Fibroblast of skin of right biceps (primary cell): ENCODE measurements at regions not wholly inside any gene's neighbourhood (a gene's known extent, or its start where the extent isn't known, plus 50 kb on each side); places are given as distances from the start of the nearest gene placed in this dataset.
"Not testable (repeated sequence)": the region's sequence is repeated elsewhere in the genome, so short reads cannot be mapped to it uniquely, and the experiment has no call there.

Experiments
- DNase-seq: peaks from one replicate; pipeline ENCODE4 v3.0.0-alpha.2; 2013

DNA sequence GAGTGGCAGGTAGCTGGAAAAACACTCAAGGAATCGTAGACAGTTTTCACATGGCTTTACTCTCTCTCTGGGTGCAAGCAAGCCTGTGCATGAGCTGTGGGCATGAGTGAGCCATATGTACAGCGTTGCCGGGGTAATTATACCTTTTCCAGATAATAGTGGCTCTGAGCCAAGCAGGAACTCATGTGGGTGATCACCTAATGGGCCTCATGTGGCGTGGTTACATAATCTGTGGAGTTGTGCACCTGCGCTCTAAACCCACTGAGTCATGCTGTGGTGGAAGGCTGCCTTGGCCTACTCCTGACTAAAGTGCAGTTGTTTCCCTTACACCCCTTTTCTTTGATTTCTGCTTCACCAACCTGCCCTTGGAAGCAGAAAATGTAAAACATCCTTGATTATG lies 1564.5 kb upstream of the PCDH10 start:
- DNase-seq: no peak

DNA sequence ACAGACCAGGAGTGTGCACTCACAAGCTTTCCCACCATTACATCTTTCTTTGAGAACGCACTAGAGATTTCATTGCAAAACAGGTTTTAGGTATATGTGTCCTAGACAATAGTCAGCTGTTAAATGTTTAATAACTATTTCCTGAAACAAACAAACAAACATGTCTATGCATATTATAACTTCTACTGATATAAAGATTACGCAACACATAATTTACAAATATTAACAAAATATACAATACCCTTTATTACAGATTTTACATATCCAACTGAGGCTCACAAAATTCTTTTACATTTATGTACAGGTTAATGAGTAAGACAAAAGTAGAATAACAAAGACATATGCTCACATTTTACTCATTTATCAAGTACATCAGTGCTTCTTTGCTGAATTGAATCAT lies 1554.0 kb upstream of the PCDH10 start:
- no peak for DNase-seq

DNA sequence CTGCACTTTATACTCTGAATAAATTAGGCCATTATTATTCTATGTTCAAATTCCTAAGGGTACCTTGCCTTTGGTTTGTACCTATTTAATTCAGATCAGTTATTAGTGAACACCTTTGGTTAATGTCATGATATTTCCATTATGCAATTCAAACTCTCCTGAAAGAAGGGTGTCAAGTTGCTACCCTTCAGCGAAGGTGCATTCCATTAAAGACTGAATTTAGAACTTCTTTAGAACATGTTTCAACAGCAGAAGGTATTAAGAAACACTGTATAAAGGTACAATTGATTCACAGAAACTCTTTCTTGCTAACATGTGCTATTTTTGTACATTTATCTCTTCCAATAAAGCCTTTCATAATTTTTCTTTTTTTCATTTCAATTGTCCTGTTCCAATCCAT lies 1545.4 kb upstream of the PCDH10 start:
- DNase-seq: no peak

DNA sequence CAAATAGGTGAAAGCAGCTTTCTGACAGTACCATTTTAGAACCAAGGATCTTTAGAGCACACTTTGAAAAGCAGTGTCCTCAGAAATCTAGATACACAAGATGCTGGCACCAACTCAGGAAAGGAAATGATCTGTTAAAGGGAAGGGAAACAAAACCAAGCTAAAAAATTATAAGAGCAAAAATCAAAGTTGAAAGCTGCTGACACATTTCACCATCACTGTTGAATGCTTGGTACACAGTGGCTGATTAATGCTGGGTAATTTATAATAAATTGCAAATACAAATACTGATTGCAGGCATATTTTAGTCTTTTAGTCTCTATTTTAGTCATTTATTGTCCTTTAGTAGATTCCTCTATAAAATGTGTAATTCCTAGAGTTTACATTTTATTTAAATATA lies 1540.1 kb upstream of the PCDH10 start:
- DNase-seq: peak; percentile 5

DNA sequence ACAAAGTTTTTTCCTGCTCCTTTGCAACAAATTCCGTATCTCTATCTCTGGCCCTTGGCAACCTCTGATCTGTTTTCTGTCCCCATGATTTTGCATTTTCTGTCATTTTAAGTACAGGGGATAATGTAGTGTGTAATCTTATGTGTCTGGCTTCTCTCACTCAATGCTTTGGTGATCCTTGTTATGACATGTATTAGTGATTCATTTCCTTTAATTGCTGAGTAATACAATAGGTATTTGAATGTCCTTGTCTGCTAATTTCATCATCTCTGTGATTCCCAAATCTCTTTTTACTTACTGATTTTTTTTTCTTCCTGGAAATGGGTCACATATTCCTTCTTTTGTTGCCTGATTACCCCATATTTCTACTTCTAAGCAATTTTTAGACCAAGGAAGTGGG lies 1538.6 kb upstream of the PCDH10 start:
- DNase-seq: peak; percentile 80

DNA sequence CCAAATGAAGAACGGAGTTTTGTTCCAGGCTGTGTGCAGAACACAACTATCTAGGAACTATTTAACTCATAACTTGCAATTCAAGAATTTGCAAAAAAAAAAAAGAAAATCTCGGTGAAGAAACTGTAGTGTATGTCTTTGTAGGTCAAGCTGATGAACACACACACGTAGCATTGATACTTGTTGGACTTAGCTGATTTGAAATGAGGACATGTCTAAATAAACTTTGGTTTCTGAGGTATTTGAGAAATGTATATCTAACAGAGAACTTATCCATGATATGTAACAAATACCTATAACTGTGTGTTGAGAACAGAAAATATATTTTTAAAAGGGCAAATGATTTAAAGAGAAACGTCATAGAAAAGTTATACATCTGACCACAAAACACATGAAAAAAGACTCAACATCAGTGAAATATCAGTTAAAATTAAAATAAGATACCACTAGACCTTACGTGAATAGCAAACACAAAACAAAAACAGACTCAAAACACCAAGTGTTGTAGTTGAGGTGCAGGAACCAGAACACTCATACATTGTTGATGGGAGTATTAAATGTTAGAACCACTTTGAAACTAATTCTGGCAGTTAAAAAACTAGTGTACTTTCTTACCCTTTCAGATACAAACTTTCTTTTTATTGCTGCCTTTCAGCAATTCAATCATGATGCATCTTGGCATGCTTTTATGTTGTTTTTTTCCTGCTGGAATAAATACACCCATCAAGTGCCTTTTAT lies 1535.8 kb upstream of the PCDH10 start:
- peak; percentile 6 for DNase-seq

DNA sequence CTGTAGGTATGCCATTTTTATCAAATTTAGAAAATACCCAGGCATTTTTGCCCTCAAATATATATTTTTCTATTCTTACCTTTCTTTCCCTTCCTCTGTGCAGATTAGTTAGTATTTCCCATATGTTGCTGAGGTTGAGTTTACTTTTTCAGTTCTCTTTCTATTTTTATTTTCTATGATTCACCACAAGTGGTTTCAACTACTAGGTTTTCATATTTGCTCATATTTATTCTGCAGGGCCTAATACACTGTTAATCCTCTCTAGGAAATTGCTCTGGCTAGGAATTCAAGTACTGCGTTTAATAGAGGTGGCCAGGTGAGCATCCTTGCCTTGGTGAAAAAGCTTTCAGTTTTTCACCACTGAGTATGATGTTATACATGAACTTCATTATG lies 1535.3 kb upstream of the PCDH10 start:
- DNase-seq: peak; percentile 3

DNA sequence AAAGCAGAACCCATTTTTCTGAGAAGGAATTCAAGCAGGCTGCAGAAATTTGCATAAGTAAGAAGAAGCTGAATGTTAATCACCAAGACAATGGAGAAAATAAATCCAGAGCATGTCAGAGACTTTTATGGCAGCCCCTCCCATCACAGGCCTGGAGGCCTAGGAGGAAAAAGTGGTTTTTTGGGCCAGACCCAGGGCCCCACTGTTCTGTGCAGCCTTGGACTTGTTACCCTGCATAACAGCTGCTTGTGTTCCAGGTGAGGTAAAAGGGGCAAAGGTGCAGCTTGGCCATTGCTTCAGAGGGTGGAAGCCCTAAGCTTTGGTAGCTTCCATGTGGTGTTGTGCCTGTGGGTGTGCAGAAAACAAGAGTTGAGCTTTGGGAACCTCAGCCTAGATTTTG lies 1516.2 kb upstream of the PCDH10 start:
- DNase-seq: no peak

DNA sequence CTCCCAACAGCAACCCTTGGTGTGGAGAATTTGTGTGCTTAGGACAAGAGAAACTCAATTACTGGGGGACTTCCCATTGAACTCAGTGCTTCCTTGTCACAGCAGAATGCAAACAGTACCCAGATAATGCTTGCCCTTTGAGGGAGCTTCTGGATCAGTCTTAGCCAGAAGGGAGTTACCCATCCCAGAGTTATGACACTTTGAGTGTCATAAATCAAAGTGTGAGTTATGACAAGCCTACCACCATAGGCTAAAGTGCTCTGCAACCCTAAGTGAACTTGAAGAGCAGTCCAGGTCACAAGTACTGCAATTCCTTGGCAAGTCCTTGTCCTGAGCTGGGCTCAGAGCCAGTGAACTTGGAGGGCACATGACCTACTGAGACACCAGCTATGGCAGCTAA lies 1513.9 kb upstream of the PCDH10 start:
- no peak for DNase-seq

DNA sequence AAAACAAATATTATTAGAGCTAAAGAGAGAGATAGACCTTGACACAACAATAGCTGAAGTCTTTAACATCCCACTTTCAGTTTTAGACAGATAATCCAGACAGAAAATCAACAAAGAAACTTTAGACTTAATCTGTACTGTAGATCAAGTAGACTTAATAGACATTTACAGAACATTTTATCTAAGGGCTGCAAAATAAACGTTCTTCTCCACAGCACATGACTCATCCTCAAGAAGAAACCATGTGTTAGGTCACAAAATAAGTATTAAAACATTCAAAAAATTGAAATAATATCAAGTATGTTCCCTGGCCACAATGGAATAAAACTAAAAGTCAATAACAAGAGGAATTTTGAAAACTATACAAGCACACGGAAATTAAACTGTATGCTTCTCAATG lies 1510.3 kb upstream of the PCDH10 start:
- DNase-seq: peak; percentile 1

DNA sequence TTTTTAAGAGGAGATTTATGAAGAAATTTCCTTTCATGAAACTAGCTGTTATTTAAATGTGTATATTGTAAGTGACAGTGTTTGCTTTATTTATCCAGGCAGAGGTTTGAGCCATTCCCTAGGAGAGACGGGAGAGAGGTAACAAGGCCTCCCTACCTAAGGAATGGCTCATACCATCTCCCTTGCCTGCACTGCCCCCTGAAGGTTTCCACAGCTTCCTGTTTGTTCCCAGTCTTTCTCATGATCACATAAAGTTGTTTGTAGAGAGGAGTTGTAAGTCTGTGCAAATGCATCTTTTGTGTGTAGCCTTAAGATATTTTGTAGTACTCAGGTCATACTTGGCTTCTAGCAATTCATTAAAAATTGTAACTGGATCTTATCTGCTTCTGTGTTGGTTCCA lies 1504.5 kb upstream of the PCDH10 start:
- peak; percentile 17 for DNase-seq

DNA sequence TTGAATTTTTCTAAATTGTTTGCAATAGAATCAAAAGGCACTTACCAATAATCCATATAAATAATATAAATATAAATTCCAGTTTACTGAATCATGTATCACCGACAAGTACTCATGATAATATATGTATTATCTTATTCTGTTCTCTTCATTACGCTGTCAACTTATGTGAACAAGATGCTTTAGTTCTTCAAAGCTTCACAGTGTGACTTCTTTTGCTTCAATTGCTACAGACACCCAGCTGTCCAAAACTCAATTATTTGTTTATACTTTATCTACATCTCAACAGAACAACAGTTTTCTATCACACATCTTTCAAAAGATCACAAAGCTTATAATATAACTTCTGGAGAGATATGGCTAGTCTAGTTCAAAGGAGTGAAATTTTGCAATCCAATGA lies 1499.9 kb upstream of the PCDH10 start:
- DNase-seq: no peak

DNA sequence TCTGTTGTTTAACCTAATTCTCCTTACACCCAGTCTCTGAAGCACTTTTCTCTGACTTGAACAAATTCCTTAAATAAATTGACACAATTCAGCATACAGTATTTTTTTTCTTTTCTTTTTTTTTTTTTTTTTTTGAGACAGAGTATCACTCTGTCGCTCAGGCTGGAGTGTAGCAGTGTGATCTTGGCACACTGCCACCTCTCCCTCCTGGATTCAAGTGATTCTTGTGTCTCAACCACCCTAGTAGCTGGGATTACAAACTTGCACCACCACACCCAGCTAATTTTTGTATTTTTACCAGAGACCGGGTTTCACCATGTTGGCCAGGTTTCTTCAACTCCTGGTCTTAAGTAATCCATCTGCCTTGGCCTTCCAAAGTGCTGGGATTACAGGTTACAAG lies 1498.1 kb upstream of the PCDH10 start:
- DNase-seq: no peak

DNA sequence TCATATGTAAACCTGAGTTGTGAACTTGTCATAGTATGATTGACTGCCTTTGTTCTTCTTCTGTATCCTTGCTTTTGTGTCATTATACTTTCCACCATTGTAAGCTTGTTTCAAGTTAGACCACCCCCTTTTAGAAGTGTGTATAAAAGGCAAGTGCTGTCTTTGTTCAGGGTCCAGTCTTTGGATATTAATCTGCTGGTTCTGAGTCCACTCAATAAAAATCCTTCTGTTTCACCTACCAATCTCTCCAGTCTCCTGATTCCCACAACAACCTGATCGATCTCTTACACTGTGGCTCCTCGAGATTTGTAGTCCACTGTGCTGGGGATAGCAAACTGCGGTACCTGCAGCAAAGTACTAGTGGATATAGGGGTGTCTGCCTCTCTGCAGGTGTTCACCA lies 1465.8 kb upstream of the PCDH10 start:
- DNase-seq: not testable (repeated sequence)

DNA sequence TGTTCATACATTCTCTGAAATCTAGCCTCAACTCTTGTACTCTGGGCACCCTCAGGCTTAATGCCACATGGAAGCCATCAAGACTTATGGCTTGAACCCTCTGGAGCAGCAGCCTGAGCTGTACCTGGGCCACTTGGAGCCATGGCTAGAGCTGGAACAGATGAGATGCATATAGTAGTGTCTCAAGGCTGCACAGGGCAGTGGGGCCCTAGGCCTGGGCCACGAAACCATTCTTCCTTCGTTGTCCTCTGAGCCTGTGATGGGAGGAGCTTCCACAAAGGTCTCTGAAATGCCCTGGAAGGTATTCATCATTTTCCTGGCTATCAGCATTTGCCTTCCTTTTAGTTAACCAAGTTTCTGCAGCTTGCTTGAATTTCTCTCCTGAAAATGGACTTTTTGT lies 1427.2 kb upstream of the PCDH10 start:
- no peak for DNase-seq

DNA sequence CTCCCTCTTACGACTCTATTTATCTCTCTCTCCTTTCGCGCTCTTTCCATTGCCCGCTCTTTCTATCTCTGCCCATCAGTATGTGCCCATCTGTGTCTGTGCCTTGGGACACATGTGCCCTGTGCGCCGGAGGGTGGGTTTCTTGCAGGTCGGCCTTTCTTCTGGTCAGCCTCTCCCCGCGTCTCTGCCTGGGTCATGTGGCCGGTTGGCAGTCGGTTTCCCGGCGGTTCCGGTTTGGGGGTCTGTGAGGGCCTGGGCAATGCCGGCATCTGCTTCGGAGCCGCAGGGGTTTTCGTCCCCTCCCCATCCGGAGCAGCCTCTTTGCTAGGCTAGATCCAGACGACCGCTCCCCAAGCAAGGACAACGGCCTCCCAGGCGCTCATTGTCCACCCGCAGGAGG lies 1426.0 kb upstream of the PCDH10 start:
- not testable (repeated sequence) for DNase-seq

DNA sequence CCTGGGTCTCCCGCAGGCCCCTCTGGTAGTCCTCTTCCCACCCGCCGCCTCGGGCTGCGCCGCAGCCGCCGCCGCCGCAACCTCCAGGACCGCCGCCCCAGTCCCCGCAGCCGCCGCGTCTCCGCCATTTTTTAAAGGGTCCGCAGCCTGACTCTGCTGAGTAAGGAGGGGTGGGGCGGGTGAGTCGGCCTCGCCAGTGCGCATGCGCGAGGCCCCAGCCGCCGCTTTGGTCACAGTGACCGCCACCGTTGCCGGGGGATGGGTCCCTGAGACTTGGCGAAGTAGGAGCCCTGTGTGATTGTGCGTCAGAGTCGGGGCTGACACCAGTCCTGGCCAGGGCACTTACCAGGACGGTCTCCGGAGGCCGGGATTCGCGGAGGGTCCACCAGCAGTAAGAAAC lies 1424.2 kb upstream of the PCDH10 start:
- peak; percentile 52 for DNase-seq

DNA sequence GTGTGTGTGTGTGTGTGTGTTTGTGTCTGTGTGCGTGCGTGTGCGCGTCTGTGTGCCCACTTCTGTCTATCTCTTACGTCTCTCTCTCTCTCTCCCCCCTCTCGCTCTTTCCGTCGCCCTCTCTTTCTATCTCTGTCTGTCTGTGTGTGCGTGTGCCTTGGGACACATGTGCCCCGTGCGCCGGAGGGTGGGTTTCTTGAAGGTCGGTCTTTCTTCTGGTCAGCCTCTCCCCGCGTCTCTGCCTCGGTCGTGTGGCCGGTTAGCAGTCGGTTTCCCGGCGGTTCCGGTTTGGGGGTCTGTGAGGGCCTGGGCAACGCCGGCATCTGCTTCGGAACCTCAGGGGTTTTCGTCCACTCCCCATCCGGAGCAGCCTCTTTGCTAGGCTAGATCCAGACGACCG lies 1423.6 kb upstream of the PCDH10 start:
- not testable (repeated sequence) for DNase-seq

DNA sequence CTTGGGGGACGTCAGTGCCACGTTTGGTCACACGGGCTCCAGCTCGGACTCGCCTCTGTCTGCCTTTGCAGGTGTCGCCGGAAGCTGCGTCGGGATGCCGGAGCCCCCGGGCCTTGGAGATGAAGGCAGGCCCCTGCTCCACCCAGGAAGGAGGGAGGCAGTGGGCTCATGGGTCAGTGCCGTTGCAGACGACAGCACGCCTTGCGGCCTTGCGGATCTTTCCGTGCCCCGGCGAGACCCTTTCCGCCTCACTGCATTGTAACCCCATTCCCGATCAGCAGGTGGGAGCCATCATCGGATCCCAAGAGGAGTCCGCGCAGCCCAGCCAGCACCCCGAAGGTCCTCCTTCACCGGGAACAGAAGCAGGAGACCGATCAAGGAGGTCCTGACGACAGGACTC lies 1422.2 kb upstream of the PCDH10 start:
- DNase-seq: not testable (repeated sequence)

DNA sequence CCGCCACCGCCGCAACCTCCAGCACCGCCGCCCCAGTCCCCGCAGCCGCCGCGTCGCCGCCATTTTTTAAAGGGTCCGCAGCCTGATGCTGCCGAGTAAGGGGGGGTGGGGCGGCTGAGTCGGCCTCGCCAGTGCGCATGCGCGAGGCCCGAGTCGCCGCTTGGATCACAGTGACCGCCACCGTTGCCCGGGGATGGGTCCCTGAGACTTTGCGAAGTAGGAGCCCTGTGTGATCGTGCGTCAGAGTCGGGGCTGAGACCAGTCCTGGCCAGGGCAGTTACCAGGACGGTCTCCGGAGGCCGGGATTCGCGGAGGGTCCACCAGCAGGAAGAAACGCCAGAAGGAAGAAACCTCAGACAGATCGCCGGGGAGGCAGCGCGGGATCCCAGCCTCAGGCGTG lies 1421.7 kb upstream of the PCDH10 start:
- not testable (repeated sequence) for DNase-seq

DNA sequence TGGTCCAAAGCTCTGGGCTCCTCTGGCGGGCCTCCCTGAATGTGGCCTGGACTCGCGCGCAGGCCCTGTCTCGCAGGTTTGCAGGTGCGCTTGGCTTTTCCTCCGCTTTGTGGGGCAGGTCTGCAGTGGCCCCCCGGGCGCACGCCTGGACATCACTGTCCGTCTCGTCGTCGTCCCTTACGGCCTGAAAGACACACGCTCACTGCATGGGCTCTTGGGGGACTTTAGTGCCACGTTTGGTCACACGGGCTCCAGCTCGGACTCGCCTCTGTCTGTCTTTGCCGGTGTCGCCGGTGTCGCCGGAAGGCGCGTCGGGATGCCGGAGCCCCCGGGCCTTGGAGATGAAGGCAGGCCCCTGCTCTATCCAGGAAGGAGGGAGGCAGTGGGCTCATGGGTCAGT lies 1419.9 kb upstream of the PCDH10 start:
- DNase-seq: not testable (repeated sequence)

DNA sequence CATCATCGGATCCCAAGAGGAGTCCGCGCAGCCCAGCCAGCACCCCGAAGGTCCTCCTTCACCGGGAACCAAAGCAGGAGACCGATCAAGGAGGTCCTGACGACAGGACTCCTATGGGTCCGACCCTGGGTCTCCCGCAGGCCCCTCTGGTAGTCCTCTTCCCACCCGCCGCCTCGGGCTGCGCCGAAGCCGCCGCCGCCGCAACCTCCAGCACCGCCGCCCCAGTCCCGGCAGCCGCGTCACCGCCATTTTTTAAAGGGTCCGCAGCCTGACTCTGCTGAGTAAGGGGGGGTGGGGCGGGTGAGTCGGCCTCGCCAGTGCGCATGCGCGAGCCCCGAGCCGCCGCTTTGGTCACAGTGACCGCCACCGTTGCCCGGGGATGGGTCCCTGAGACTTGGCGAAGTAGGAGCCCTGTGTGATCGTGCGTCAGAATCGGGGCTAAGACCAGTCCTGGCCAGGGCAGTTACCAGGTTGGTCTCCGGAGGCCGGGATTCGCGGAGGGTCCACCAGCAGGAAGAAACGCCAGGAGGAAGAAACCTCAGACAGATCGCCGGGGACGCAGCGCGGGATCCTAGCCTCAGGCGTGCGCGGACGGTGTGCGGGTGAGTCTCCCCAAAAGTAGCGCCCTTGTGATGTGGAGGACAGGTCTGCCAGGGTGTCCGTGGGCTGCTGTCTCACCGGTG lies 1419.2 kb upstream of the PCDH10 start:
- DNase-seq: not testable (repeated sequence)

DNA sequence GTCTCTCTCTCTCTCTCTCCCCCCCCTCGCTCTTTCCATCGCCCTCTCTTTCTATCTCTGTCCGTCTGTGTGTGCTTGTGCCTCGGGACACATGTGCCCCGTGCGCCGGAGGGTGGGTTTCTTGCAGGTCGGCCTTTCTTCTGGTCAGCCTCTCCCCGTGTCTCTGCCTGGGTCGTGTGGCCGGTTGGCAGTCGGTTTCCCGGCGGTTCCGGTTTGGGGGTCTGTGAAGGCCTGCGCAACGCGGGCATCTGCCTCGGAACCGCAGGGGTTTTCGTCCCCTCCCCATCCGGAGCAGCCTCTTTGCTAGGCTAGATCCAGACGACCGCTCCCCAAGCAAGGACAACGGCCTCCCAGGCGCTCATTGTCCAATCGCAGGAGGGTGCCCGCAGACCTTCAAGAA lies 1418.5 kb upstream of the PCDH10 start:
- not testable (repeated sequence) for DNase-seq

DNA sequence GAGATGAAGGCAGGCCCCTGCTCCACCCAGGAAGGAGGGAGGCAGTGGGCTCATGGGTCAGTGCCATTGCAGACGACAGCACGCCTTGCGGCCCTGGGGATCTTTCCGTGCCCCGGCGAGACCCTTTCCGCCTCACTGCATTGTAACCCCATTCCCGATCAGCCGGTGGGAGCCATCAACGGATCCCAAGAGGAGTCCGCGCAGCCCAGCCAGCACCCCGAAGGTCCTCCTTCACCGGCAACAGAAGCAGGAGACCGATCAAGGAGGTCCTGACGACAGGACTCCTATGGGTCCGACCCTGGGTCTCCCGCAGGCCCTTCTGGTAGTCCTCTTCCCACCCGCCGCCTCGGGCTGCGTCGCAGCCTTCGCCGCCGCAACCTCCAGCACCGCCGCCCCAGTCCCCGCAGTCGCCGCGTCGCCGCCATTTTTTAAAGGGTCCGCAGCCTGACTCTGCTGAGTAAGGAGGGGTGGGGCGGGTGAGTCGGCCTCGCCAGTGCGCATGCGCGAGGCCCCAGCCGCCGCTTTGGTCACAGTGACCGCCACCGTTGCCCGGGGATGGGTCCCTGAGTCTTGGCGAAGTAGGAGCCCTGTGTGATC lies 1417.0 kb upstream of the PCDH10 start:
- not testable (repeated sequence) for DNase-seq
